Left ventricle myocardium superior (tissue), 1 donor: ENCODE measurements at regions not wholly inside any gene's neighbourhood (a gene's known extent, or its start where the extent isn't known, plus 50 kb on each side); places are given as distances from the start of the nearest gene placed in this dataset.

Experiments used
- ATAC-seq: fragments of 200-7000 bp; cut with Tn5 transposase; one replicate; pipeline ENCODE4 v1.9.1; 2020; ENCODE audit warnings: mild to moderate bottlenecking, moderate library complexity
- DNase-seq: peaks from one replicate; pipeline ENCODE4 v3.0.0-alpha.2; 2020
- intact Hi-C: fragments of 100-400 bp; cut with micrococcal nuclease; formaldehyde crosslinking; loops from one replicate; pipeline ENCODE4 v1.11.0; 2022
- donor health status: DM: no; HTN: yes; CAD: no; lungs with severe emphysema.

- intact Hi-C loops = no loop called here
- ATAC-seq (no peak), DNase-seq (no peak)
Observed at GRCh38 chr1:96955307-96956012, 233.9 kb downstream of the PTBP2 start.

DNA sequence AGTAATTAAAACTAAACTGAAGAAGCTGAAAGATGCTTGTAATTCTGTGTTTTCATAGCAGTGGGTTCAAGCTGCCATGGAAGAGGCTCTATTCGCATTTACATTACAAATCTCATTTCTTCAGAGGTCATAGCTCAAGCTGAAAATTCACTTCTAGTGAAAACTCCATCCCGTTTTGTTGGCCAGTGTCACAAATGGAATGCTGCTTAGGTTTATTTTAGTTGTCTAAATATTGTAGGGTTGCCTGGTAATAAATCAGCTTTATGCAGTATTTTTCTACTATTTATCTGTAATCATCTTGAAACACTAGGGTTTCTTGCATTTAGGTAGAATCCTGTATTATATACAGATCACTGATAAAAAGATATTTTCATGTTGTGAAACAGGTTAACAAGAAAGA lies 240.6 kb downstream of the PTBP2 start:
- ATAC-seq (no peak), DNase-seq (no peak)
- intact Hi-C loops = no loop called here

GRCh38 chr1:96962751-96963211 lies 241.2 kb downstream of the PTBP2 start:
- ATAC-seq (peak; percentile 45), DNase-seq (no peak)
- intact Hi-C loops = no loop called here

- no peak for ATAC-seq
- intact Hi-C loops = loop anchor here (5.0 kb wide), 1 partner anchor 1088 kb away; no protein-coding TSS in a partner anchor
- DNase-seq = no peak
Observed at GRCh38 chr1:96964761-96965160, 243.2 kb downstream of the PTBP2 start.

DNA sequence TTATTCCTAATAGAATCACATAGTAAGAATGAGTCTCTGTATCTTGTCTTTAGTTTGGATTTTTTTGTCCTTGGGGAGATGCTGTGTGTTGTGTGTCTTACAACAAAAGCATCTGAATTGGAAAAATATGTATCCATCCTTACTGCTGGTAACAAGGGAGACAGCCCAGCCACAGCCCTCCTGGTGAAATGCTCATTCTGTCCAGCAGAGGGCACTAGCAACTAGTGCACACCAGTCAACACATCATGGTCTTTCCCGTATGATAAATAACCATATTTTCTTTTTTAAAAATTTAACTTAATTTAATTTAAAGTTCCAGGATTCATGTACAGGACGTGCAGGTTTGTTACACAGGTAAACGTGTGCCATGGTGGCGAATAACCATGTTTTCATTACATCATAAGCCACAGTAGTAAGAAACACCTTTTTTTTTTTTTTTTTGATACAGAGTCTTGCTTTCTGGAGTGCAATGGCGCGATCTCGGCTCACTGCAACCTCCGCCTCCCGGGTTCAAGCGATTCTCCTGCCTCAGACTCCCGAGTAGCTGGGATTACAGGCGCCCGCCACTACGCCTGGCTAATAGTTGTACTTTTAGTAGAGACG lies 245.1 kb downstream of the PTBP2 start:
- intact Hi-C loops = loop anchor here (5.0 kb wide), 1 partner anchor 1086 kb away; no protein-coding TSS in a partner anchor
- DNase-seq (peak; percentile 75), ATAC-seq (peak; percentile 79)

DNA sequence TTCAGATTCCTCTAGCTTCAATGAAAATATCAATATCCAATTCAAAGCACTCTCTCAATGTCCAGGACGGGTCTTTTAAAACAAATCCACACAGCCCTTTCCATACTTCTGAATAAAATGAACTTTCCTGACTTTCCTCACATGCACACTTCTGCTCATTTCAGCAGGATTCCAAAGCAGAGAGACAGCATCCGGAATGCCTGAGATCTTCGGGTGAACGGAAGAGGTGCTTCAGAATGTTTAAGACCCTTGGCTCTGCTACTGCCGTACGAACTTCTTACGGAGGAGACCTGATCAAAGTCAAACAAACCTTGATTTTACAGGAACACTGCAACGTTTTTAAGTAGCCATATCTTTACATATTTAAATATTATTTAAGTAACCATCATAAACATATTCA lies 245.7 kb downstream of the PTBP2 start:
- intact Hi-C loops = loop anchor here (5.0 kb wide), 1 partner anchor 1085 kb away; no protein-coding TSS in a partner anchor
- DNase-seq (no peak), ATAC-seq (no peak)

GRCh38 chr1:96968541-96968940 lies 247.0 kb downstream of the PTBP2 start:
- intact Hi-C loops = loop anchor here (5.0 kb wide), 1 partner anchor 1084 kb away; no protein-coding TSS in a partner anchor
- DNase-seq (no peak), ATAC-seq (peak; percentile 71)

DNA sequence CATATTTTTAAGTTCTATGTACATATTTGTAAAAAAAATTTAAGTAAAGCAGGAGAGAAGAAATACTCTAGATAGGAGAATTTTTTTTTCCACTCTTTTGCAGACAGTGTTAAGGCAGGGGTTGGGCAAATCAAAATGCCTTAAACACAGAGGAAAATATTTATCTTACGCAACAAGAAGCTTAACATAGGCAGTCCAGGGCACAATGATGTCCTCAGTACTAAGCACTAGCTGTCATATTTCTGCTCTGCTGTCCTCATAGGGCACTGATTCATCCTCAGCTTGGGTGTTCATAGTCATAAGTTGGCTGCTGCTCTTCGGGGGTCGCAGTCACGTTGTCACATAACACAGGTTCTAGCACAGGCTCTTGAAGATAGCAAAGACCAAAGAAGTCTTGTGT lies 247.4 kb downstream of the PTBP2 start:
- ATAC-seq = peak; percentile 38
- intact Hi-C loops = loop anchor here (5.0 kb wide), 1 partner anchor 1083 kb away; no protein-coding TSS in a partner anchor
- DNase-seq = no peak

- intact Hi-C loops = loop anchor here (5.0 kb wide), 1 partner anchor 1083 kb away; no protein-coding TSS in a partner anchor
- DNase-seq (no peak), ATAC-seq (no peak)
Observed at GRCh38 chr1:96969656-96970163, 248.1 kb downstream of the PTBP2 start.

DNA sequence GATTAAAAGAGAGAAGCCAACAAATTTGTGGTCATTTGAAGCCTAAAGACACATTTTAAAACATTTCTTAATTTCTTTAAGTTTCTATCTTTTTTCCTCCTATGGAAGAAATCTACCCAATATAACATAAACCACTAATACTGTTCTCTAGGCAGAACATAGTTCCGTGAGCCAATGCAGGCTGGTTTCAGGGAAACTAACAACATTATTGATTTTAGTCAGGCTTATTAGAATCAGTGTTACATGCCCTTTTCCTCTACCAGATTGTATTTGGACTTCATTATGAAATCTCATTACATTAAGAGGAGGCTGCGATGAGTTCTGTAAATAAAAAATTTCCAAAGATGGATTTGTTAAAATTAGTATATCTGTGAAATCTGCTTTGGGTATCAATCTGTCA lies 249.9 kb downstream of the PTBP2 start:
- ATAC-seq = no peak
- no peak for DNase-seq
- intact Hi-C loops = no loop called here

GRCh38 chr1:96971849-96972602 lies 250.4 kb downstream of the PTBP2 start:
- intact Hi-C loops = no loop called here
- ATAC-seq = no peak
- no peak for DNase-seq

DNA sequence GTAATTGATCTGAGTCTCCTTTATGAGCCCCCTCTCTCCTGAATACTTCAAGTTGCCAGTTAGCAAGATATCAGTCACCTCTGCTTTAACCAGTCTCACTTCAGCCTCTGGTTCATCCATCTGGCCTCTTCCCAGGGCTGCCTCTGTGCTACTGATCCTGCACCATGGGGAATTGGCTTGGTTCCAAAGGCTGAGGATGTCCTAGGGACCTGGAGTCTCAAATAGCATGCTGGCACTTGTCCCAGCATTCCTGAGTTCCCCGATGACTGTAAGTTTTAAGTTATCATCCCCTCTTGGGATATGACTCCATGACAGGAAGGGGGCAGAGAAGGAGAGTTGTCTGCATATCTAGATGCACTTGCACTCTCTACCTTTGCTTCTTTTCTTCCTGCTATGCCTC lies 252.0 kb downstream of the PTBP2 start:
- peak; percentile 38 for ATAC-seq
- intact Hi-C loops = no loop called here
- DNase-seq = no peak

DNA sequence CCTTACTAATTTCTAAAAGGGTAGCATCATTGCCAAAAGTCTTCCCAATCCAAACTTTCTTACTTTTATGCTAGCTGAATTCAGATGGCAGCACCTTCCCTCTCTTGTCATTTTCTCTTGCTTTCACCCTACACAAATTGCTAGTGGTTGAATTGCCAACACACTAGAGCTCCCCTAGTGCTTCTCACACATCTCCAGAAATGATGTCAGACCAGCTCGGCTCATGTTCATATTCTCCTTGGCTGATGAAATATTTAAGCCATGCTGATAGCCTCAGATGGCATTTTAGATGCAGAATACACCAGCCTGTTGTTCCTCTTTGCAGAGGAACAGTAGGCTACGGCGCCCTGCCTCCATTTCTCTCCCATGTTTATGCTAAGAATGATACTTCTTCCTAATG lies 256.9 kb downstream of the PTBP2 start:
- ATAC-seq (no peak), DNase-seq (no peak)
- intact Hi-C loops = no loop called here

GRCh38 chr1:96978901-96979300 lies 257.3 kb downstream of the PTBP2 start:
- intact Hi-C loops = no loop called here
- no peak for DNase-seq
- no peak for ATAC-seq

DNA sequence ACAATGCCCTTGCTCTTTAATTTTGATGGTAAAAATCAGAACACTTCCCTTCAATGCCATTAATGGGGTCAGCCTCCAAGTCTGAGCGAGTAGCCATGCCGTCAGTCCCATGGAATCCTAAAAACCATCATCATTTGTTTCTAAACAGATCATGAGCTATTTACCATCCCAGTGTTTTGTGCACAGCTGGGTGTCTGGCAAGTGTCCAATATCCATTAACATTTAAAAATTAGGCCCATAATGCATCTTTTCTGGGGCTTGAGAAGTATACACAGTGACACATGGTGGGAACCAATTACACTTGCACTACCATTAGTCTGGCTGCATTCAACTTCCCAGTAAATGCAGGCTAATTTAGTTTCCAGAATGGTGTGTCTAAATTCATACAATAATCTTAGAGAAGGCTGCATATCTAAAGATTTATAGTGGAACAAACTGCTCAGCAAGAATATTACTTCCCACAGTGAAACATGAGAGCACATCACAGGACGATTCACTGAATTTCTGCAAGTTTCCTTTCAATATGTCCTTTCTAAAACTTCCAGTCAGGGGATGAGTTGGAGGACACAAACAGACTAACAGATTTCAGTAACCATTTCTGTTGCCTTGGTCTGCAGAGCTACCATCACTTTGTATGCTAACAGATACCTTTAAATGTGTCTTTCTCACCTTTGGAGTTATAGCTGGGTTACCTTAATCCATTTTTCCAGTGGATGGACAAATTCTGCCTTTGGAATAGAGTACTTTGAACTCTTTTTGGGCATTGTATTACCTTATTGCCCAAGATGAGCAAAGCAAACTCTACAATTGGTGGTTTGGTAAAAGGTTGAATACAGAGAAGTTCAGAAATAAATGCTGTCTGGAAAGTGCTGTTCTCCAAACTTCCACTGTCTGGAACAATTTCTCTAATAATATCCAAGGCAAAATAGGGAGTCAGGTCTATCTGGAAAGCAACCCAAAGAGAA lies 258.0 kb downstream of the PTBP2 start:
- intact Hi-C loops = no loop called here
- ATAC-seq (no peak), DNase-seq (no peak)

DNA sequence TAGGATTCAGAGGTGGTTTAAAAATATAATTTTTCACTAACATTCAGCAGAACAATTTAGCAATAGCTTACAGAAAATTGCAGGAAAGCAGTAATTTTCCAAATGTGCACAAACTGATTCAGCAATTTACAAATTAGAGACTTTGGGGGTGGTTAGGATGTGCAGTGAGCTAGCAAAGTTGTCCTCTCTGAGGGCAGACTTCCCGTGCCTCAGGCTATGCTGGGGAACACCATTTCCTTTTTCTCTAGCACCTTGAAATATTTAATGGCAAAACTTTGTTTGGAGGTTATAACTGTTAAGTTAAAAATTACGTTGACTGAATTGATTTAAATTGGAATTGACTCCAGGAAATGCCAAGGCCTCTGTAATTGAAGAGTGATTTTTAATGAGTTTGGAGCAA lies 258.9 kb downstream of the PTBP2 start:
- intact Hi-C loops = no loop called here
- no peak for DNase-seq
- no peak for ATAC-seq

DNA sequence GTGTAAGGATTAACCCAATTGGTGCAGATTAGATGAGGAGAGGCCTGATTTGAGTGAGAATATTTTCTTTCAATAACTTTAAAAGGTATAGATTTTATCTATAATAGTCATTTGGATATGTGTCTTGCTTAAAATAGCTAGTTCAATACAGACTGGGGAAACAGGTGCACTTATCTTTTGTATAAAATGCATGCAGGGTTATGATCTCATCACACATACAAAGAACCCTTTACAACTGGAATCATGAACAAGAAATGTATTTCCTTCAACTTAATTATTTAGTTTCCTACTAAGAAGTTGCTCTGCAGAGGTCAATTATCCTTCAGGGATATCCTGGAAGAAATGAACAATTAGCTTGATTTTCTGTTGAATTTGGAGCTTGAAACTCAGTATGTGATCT lies 259.6 kb downstream of the PTBP2 start:
- ATAC-seq (no peak), DNase-seq (no peak)
- intact Hi-C loops = no loop called here

DNA sequence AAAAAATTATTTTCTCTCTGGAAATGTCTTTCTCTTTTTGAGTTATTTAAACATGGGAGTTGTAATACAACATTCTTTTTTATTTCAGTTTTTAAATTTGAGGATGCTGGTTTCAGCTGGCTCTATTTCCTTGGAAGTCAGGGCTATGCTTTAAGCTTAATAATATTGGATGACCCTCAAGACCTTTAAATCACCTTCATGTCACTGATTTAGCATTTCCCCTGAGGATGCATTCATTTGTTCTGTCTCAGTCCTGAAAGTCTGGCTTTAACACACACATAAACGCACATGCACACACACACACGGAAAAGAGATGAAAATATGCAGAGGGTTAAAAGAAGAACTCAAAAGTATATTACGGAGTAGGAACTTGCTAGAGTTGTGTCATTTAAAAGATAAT lies 260.5 kb downstream of the PTBP2 start:
- intact Hi-C loops = no loop called here
- no peak for ATAC-seq

DNA sequence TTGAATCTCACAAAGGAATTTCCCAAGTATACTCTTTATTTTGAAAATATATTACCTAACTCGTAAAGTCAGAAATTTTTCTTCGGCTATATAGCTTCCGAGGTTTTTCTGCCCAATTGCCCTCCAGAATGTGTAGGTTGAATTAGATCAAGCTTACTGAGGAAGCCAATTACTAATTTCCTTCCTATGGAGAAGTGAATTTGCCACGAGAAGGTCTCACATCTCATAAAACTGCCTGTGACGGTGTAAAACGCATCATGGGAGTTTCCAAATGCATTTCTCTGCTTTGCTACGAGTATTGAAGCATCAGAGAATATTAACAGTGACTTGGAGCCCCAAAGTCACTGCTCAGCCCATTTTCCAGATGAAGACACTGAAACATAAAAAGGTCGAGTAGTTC lies 262.3 kb downstream of the PTBP2 start:
- ATAC-seq = no peak
- no peak for DNase-seq
- intact Hi-C loops = no loop called here

More for the DNA sequence above, 260.5 kb downstream of the PTBP2 start:
- DNase-seq = no peak
